Epithelial cell of proximal tubule (primary cell): ENCODE measurements at regions not wholly inside any gene's neighbourhood (a gene's known extent, or its start where the extent isn't known, plus 50 kb on each side); places are given as distances from the start of the nearest gene placed in this dataset.
"Not testable (repeated sequence)": the region's sequence is repeated elsewhere in the genome, so short reads cannot be mapped to it uniquely, and the experiment has no call there.

Source experiments
- DNase-seq: peaks from one replicate; pipeline ENCODE4 v3.0.0-alpha.2; 2011; ENCODE audit warnings: low read depth
- H3K4me3 ChIP-seq: 2 replicates; pipeline ENCODE4 v1.5.1; 2011; ENCODE audit warnings: low read depth, mild to moderate bottlenecking, low read length
- CTCF ChIP-seq: conservative IDR thresholded peaks from 2 replicates; pipeline ENCODE4 v1.5.1; 2012; ENCODE audit warnings: low read depth, mild to moderate bottlenecking, low read length

- no peak for DNase-seq
- TF ChIP-seq CTCF = no peak
- H3K4me3 ChIP-seq = no peak overlapping the region
Observed at GRCh38 chr5:162591724-162592123, 524.2 kb downstream of the GABRG2 start.

- no peak overlapping the region for H3K4me3 ChIP-seq
- TF ChIP-seq CTCF = peak; percentile 48
- DNase-seq = no peak
Observed at GRCh38 chr5:162593881-162594280, 526.3 kb downstream of the GABRG2 start.

- H3K4me3 ChIP-seq = no peak overlapping the region
- TF ChIP-seq CTCF = no peak
- DNase-seq = no peak
Observed at GRCh38 chr5:162603443-162604070, 536.0 kb downstream of the GABRG2 start.

GRCh38 chr5:162607879-162608278 lies 540.3 kb downstream of the GABRG2 start:
- no peak for DNase-seq
- H3K4me3 ChIP-seq = no peak overlapping the region
- peak; percentile 47 for TF ChIP-seq CTCF

GRCh38 chr5:162621726-162622263 lies 554.2 kb downstream of the GABRG2 start:
- not testable (repeated sequence) for DNase-seq, H3K4me3 ChIP-seq

- no peak overlapping the region for H3K4me3 ChIP-seq
- no peak for DNase-seq
- TF ChIP-seq CTCF = no peak
Observed at GRCh38 chr5:162624110-162624509, 556.5 kb downstream of the GABRG2 start.

GRCh38 chr5:162637481-162637880 lies 569.9 kb downstream of the GABRG2 start:
- DNase-seq = no peak
- TF ChIP-seq CTCF = no peak
- no peak overlapping the region for H3K4me3 ChIP-seq
